ENCODE measurements at regions not wholly inside any gene's neighbourhood (a gene's known extent, or its start where the extent isn't known, plus 50 kb on each side); places are given as distances from the start of the nearest gene placed in this dataset.
A peak's percentile ranks its signal among the peaks of the same experiment; 100 is the strongest.
"Not testable (repeated sequence)": the region's sequence is repeated elsewhere in the genome, so short reads cannot be mapped to it uniquely, and the experiment has no call there.

- DNase-seq (ENCODE audit: low read depth) = no peak
Observed at GRCh38 chr14:101634850-101635748, 73.8 kb downstream of the DIO3 start.

- DNase-seq (ENCODE audit: low read depth) = no peak
Observed at GRCh38 chr14:101635749-101636560, 74.7 kb downstream of the DIO3 start.

- DNase-seq (ENCODE audit: low read depth) = no peak
Observed at GRCh38 chr14:101639241-101639833, 78.0 kb downstream of the DIO3 start.

GRCh38 chr14:101643651-101644050 is 82.4 kb downstream of the DIO3 start:
- no peak for DNase-seq (ENCODE audit: low read depth)

- DNase-seq (ENCODE audit: low read depth) = no peak
Observed at GRCh38 chr14:101654051-101654450, 92.8 kb downstream of the DIO3 start.

- no peak for DNase-seq (ENCODE audit: low read depth)
Observed at GRCh38 chr14:101657372-101657771, 96.1 kb downstream of the DIO3 start.

GRCh38 chr14:101665478-101666078 is 95.9 kb upstream of the PPP2R5C start:
- peak; percentile 8 for DNase-seq (ENCODE audit: low read depth)

GRCh38 chr14:101666264-101666663 is 95.2 kb upstream of the PPP2R5C start:
- no peak for DNase-seq (ENCODE audit: low read depth)

GRCh38 chr14:101669629-101670028 is 91.9 kb upstream of the PPP2R5C start:
- no peak for DNase-seq (ENCODE audit: low read depth)

- DNase-seq (ENCODE audit: low read depth) = no peak
Observed at GRCh38 chr14:101673873-101674272, 87.6 kb upstream of the PPP2R5C start.

- not testable (repeated sequence) for DNase-seq (ENCODE audit: low read depth)
Observed at GRCh38 chr14:101675835-101676234, 85.7 kb upstream of the PPP2R5C start.

GRCh38 chr14:101677912-101678327 is 83.6 kb upstream of the PPP2R5C start:
- DNase-seq (ENCODE audit: low read depth) = not testable (repeated sequence)

GRCh38 chr14:101681795-101682194 is 79.7 kb upstream of the PPP2R5C start:
- DNase-seq (ENCODE audit: low read depth) = no peak

- DNase-seq (ENCODE audit: low read depth) = no peak
Observed at GRCh38 chr14:101683365-101683764, 78.1 kb upstream of the PPP2R5C start.

GRCh38 chr14:101687756-101688546 is 73.6 kb upstream of the PPP2R5C start:
- no peak for DNase-seq (ENCODE audit: low read depth)

GRCh38 chr14:101689039-101689501 is 72.4 kb upstream of the PPP2R5C start:
- no peak for DNase-seq (ENCODE audit: low read depth)

GRCh38 chr14:101689966-101690365 is 71.5 kb upstream of the PPP2R5C start:
- DNase-seq (ENCODE audit: low read depth) = not testable (repeated sequence)

- DNase-seq (ENCODE audit: low read depth) = no peak
Observed at GRCh38 chr14:101695659-101696058, 65.8 kb upstream of the PPP2R5C start.

- no peak for DNase-seq (ENCODE audit: low read depth)
Observed at GRCh38 chr14:101704140-101704539, 57.4 kb upstream of the PPP2R5C start.

GRCh38 chr14:101705733-101706508 is 55.6 kb upstream of the PPP2R5C start:
- no peak for DNase-seq (ENCODE audit: low read depth)
